ENCODE measurements at regions not wholly inside any gene's neighbourhood (a gene's known extent, or its start where the extent isn't known, plus 50 kb on each side); places are given as distances from the start of the nearest gene placed in this dataset.

- DNase-seq (ENCODE audit: insufficient read length, low spot score) (no peak), FAIRE-seq (no peak)
- no peak for TF ChIP-seq POU2F2 (IDR thresholded peaks at IDR 0.05; ENCODE audit: low read depth, low read length)
- TF ChIP-seq SPI1 (IDR thresholded peaks at IDR 0.05; ENCODE audit: low read depth, low read length), result no peak
- no peak for TF ChIP-seq TAF1 (IDR thresholded peaks at IDR 0.05; ENCODE audit: low read depth, low read length)
- no peak for TF ChIP-seq POLR2AphosphoS5 (IDR thresholded peaks at IDR 0.05; ENCODE audit: low read depth, low read length)
- no peak for TF ChIP-seq POLR2A (IDR thresholded peaks at IDR 0.05; ENCODE audit: low read depth, low read length)
- TF ChIP-seq PAX5 (IDR thresholded peaks at IDR 0.05; ENCODE audit: insufficient read depth, low read length, severe bottlenecking), result no peak
These were observed 833.7 kb upstream of the CHAC2 start for GRCh38 chr2:52933878-52934277.

- DNase-seq (ENCODE audit: insufficient read length, low spot score) (no peak), FAIRE-seq (no peak)
- TF ChIP-seq POLR2AphosphoS5 (IDR thresholded peaks at IDR 0.05; ENCODE audit: low read depth, low read length) (no peak), SPI1 (IDR thresholded peaks at IDR 0.05; ENCODE audit: low read depth, low read length) (peak; percentile 58)
These were observed 835.9 kb upstream of the CHAC2 start for GRCh38 chr2:52931660-52932059.

- TF ChIP-seq SPI1 (IDR thresholded peaks at IDR 0.05; ENCODE audit: low read depth, low read length), result no peak
- no peak for TF ChIP-seq PAX5 (IDR thresholded peaks at IDR 0.05; ENCODE audit: insufficient read depth, low read length, severe bottlenecking)
- TF ChIP-seq POLR2A (IDR thresholded peaks at IDR 0.05; ENCODE audit: low read depth, low read length), result no peak
- no peak for TF ChIP-seq POU2F2 (IDR thresholded peaks at IDR 0.05; ENCODE audit: low read depth, low read length)
- TF ChIP-seq TAF1 (IDR thresholded peaks at IDR 0.05; ENCODE audit: low read depth, low read length), result no peak
- TF ChIP-seq POLR2AphosphoS5 (IDR thresholded peaks at IDR 0.05; ENCODE audit: low read depth, low read length), result no peak
- no peak for DNase-seq (ENCODE audit: insufficient read length, low spot score)
- no peak for FAIRE-seq
These were observed 838.2 kb upstream of the CHAC2 start for GRCh38 chr2:52929412-52929811.

- FAIRE-seq, result no peak
These were observed 847.9 kb upstream of the CHAC2 start for GRCh38 chr2:52919673-52920072.

GRCh38 chr2:52918551-52918950, 849.1 kb upstream of the CHAC2 start:
- TF ChIP-seq POLR2A (IDR thresholded peaks at IDR 0.05; ENCODE audit: low read depth, low read length) (no peak), POU2F2 (IDR thresholded peaks at IDR 0.05; ENCODE audit: low read depth, low read length) (no peak), SPI1 (IDR thresholded peaks at IDR 0.05; ENCODE audit: low read depth, low read length) (no peak), PAX5 (IDR thresholded peaks at IDR 0.05; ENCODE audit: insufficient read depth, low read length, severe bottlenecking) (no peak), POLR2AphosphoS5 (IDR thresholded peaks at IDR 0.05; ENCODE audit: low read depth, low read length) (no peak), TAF1 (IDR thresholded peaks at IDR 0.05; ENCODE audit: low read depth, low read length) (no peak)
- DNase-seq (ENCODE audit: insufficient read length, low spot score) (no peak), FAIRE-seq (no peak)

More at GRCh38 chr2:52919673-52920072, 847.9 kb upstream of the CHAC2 start:
- no peak for DNase-seq (ENCODE audit: insufficient read length, low spot score)
- TF ChIP-seq POU2F2 (IDR thresholded peaks at IDR 0.05; ENCODE audit: low read depth, low read length) (no peak), TAF1 (IDR thresholded peaks at IDR 0.05; ENCODE audit: low read depth, low read length) (no peak), SPI1 (IDR thresholded peaks at IDR 0.05; ENCODE audit: low read depth, low read length) (no peak), PAX5 (IDR thresholded peaks at IDR 0.05; ENCODE audit: insufficient read depth, low read length, severe bottlenecking) (no peak), POLR2AphosphoS5 (IDR thresholded peaks at IDR 0.05; ENCODE audit: low read depth, low read length) (no peak), POLR2A (IDR thresholded peaks at IDR 0.05; ENCODE audit: low read depth, low read length) (no peak)

- TF ChIP-seq POLR2A (IDR thresholded peaks at IDR 0.05; ENCODE audit: low read depth, low read length) (no peak), PAX5 (IDR thresholded peaks at IDR 0.05; ENCODE audit: insufficient read depth, low read length, severe bottlenecking) (no peak), SPI1 (IDR thresholded peaks at IDR 0.05; ENCODE audit: low read depth, low read length) (no peak)
- DNase-seq (ENCODE audit: insufficient read length, low spot score), result no peak
- FAIRE-seq, result no peak
These were observed 850.6 kb upstream of the CHAC2 start for GRCh38 chr2:52916981-52917380.

GRCh38 chr2:52904355-52904891, 863.2 kb upstream of the CHAC2 start:
- FAIRE-seq, result no peak
- TF ChIP-seq SPI1 (IDR thresholded peaks at IDR 0.05; ENCODE audit: low read depth, low read length), result no peak
- TF ChIP-seq POU2F2 (IDR thresholded peaks at IDR 0.05; ENCODE audit: low read depth, low read length), result no peak
- TF ChIP-seq POLR2AphosphoS5 (IDR thresholded peaks at IDR 0.05; ENCODE audit: low read depth, low read length), result no peak
- no peak for TF ChIP-seq PAX5 (IDR thresholded peaks at IDR 0.05; ENCODE audit: insufficient read depth, low read length, severe bottlenecking)
- TF ChIP-seq POLR2A (IDR thresholded peaks at IDR 0.05; ENCODE audit: low read depth, low read length), result no peak
- no peak for TF ChIP-seq TAF1 (IDR thresholded peaks at IDR 0.05; ENCODE audit: low read depth, low read length)
- no peak for DNase-seq (ENCODE audit: insufficient read length, low spot score)

GRCh38 chr2:52897511-52898044, 870.0 kb upstream of the CHAC2 start:
- TF ChIP-seq TAF1 (IDR thresholded peaks at IDR 0.05; ENCODE audit: low read depth, low read length), result no peak
- no peak for DNase-seq (ENCODE audit: insufficient read length, low spot score)
- no peak for FAIRE-seq

- TF ChIP-seq POU2F2 (IDR thresholded peaks at IDR 0.05; ENCODE audit: low read depth, low read length), result no peak
- no peak for TF ChIP-seq POLR2A (IDR thresholded peaks at IDR 0.05; ENCODE audit: low read depth, low read length)
- no peak for TF ChIP-seq PAX5 (IDR thresholded peaks at IDR 0.05; ENCODE audit: insufficient read depth, low read length, severe bottlenecking)
- no peak for TF ChIP-seq POLR2AphosphoS5 (IDR thresholded peaks at IDR 0.05; ENCODE audit: low read depth, low read length)
- no peak for DNase-seq (ENCODE audit: insufficient read length, low spot score)
- FAIRE-seq, result no peak
These were observed 871.8 kb upstream of the CHAC2 start for GRCh38 chr2:52895726-52896340.

- TF ChIP-seq PAX5 (IDR thresholded peaks at IDR 0.05; ENCODE audit: insufficient read depth, low read length, severe bottlenecking) (no peak), POU2F2 (IDR thresholded peaks at IDR 0.05; ENCODE audit: low read depth, low read length) (no peak), POLR2AphosphoS5 (IDR thresholded peaks at IDR 0.05; ENCODE audit: low read depth, low read length) (no peak), POLR2A (IDR thresholded peaks at IDR 0.05; ENCODE audit: low read depth, low read length) (no peak), SPI1 (IDR thresholded peaks at IDR 0.05; ENCODE audit: low read depth, low read length) (no peak), TAF1 (IDR thresholded peaks at IDR 0.05; ENCODE audit: low read depth, low read length) (no peak)
- no peak for FAIRE-seq
- no peak for DNase-seq (ENCODE audit: insufficient read length, low spot score)
These were observed 881.0 kb upstream of the CHAC2 start for GRCh38 chr2:52886556-52886955.

Data from GM12891 (cell line).